PC-9 (cell line): ENCODE measurements at regions not wholly inside any gene's neighbourhood (a gene's known extent, or its start where the extent isn't known, plus 50 kb on each side); places are given as distances from the start of the nearest gene placed in this dataset.

Experiments
- BruUV-seq: library from RNA; stranded (reverse); fragments of 400-500 nt; replicated peaks from 2 replicates; lab custom pipeline; 2021; lab: Mats Ljungman, UMichigan
- CTCF ChIA-PET: fragments of 300-600 bp; sonication (Branson Sonifier 250); formaldehyde crosslinking; loops from one replicate; lab custom pipeline; 2022; ENCODE audit warnings: antibody characterized with exemption; lab: Charles Lee
- POLR2A ChIA-PET: fragments of 300-600 bp; sonication (Branson Sonifier 250); formaldehyde crosslinking; loops from one replicate; lab custom pipeline; 2022; ENCODE audit warnings: antibody characterized with exemption; ENCODE audit not compliant: unreplicated experiment; lab: Charles Lee
- DNase-seq, 2 experiments: peaks; one replicate each; pipeline versions ENCODE4 v3.0.0 to v3.0.0-alpha.2; 2015 to 2022; ENCODE audit warnings: mixed read lengths in 1 of 2
- H2AFZ ChIP-seq: fragments of 200-600 bp; sonication (generic); 2 replicates; pipeline ENCODE4 v1.8.1; 2017; ENCODE audit warnings: antibody characterized with exemption
- H3F3A ChIP-seq: fragments of 200-600 bp; sonication (generic); 2 replicates; pipeline ENCODE4 v1.8.1; 2017; ENCODE audit warnings: antibody characterized with exemption, mild to moderate bottlenecking, low read depth; ENCODE audit not compliant: insufficient read depth
- H3K27ac ChIP-seq: fragments of 200-600 bp; sonication (generic); 2 replicates; pipeline ENCODE4 v1.6.1; 2016; ENCODE audit warnings: mixed run types
- H3K27me3 ChIP-seq: fragments of 200-600 bp; sonication (generic); 2 replicates; pipeline ENCODE4 v1.6.1; 2016; ENCODE audit warnings: low read depth, mixed run types; ENCODE audit not compliant: insufficient read depth
- H3K36me3 ChIP-seq: fragments of 200-600 bp; sonication (generic); 2 replicates; pipeline ENCODE4 v1.6.1; 2016; ENCODE audit warnings: low read depth, mixed run types
- H3K4me1 ChIP-seq: fragments of 200-600 bp; sonication (generic); replicated peaks from 2 replicates; pipeline ENCODE4 v1.6.1; 2016; ENCODE audit warnings: mixed run types; ENCODE audit not compliant: insufficient read depth
- H3K4me2 ChIP-seq: fragments of 200-600 bp; sonication (generic); 2 replicates; pipeline ENCODE4 v1.6.1; 2017; ENCODE audit warnings: mixed run types
- H3K4me3 ChIP-seq: fragments of 200-600 bp; sonication (generic); 2 replicates; pipeline ENCODE4 v1.6.1; 2016; ENCODE audit warnings: mixed run types
- H3K79me2 ChIP-seq: fragments of 200-600 bp; sonication (generic); 2 replicates; pipeline ENCODE4 v1.6.1; 2017; ENCODE audit warnings: low read depth, mixed run types
- H3K9me2 ChIP-seq: fragments of 200-600 bp; sonication (generic); 2 replicates; pipeline ENCODE4 v1.8.1; 2017; ENCODE audit warnings: mild to moderate bottlenecking; ENCODE audit not compliant: insufficient read depth
- H3K9me3 ChIP-seq: fragments of 200-600 bp; sonication (generic); 2 replicates; pipeline ENCODE4 v1.8.1; 2016; ENCODE audit warnings: low read depth; ENCODE audit not compliant: insufficient read depth
- H4K20me1 ChIP-seq: fragments of 200-600 bp; sonication (generic); 2 replicates; pipeline ENCODE4 v1.8.1; 2017; ENCODE audit not compliant: insufficient read depth
- EZH2 ChIP-seq: fragments of 200-600 bp; sonication (generic); IDR thresholded peaks from 2 replicates; pipeline ENCODE4 v1.8.0; 2017; ENCODE audit warnings: antibody characterized with exemption, low read depth
- intact Hi-C: fragments of 100-400 bp; cut with micrococcal nuclease; formaldehyde crosslinking; loops from one replicate; pipeline ENCODE4 v1.10.0; 2022; ENCODE audit not compliant: unreplicated experiment
- TF ChIP-seq, protein P1 (sequence below): fragments of 200-600 bp; sonication (generic); conservative IDR thresholded peaks from 2 replicates; pipeline ENCODE4 v1.6.1; 2017; ENCODE audit warnings: mixed run types, antibody characterized with exemption, mild to moderate bottlenecking, moderate library complexity

DNA sequence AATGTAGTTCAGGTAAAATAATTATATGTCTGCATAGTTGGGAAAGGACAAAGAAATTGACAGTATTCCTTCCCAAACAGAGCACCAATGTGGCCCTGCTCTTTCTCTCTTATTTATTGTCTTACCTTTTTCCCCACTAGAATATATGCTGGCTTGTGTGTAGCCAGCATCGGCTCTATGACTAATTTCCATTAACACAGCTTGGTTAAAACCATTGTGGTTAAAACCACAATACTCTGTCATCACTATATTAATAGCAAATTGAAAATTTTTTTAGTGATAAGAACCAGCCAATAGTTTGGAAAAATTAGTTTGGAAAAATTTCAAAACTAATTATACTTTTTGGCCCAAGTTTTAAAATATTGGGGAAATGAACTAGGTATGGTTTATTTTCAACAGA is 535.1 kb downstream of the UTRN start:
- Histone ChIP-seq H3K9me2 (no peaks in the 10 kb centered on the region), H3K4me2 (no peak overlapping the region), H3K4me1 (no peaks in the 10 kb centered on the region), H3K27me3 (no peaks in the 10 kb centered on the region), H3K4me3 (no peak overlapping the region), H2AFZ (no peak overlapping the region), H4K20me1 (no peaks in the 10 kb centered on the region; the same call in 1 of the 2 replicates), H3K79me2 (no peaks in the 10 kb centered on the region), H3K36me3 (no peaks in the 10 kb centered on the region), H3K27ac (no peak overlapping the region), H3F3A (no peaks in the 10 kb centered on the region; the same call in 1 of the 2 replicates), H3K9me3 (no peaks in the 10 kb centered on the region)
- BruUV-seq = no TSS peak
- CTCF ChIA-PET = no interaction called here
- no peak for DNase-seq
- TF ChIP-seq, protein P1, sequence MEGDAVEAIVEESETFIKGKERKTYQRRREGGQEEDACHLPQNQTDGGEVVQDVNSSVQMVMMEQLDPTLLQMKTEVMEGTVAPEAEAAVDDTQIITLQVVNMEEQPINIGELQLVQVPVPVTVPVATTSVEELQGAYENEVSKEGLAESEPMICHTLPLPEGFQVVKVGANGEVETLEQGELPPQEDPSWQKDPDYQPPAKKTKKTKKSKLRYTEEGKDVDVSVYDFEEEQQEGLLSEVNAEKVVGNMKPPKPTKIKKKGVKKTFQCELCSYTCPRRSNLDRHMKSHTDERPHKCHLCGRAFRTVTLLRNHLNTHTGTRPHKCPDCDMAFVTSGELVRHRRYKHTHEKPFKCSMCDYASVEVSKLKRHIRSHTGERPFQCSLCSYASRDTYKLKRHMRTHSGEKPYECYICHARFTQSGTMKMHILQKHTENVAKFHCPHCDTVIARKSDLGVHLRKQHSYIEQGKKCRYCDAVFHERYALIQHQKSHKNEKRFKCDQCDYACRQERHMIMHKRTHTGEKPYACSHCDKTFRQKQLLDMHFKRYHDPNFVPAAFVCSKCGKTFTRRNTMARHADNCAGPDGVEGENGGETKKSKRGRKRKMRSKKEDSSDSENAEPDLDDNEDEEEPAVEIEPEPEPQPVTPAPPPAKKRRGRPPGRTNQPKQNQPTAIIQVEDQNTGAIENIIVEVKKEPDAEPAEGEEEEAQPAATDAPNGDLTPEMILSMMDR = no peak
- TF ChIP-seq EZH2 = no peak
- POLR2A ChIA-PET = no interaction called here
- intact Hi-C loops = no loop called here

DNA sequence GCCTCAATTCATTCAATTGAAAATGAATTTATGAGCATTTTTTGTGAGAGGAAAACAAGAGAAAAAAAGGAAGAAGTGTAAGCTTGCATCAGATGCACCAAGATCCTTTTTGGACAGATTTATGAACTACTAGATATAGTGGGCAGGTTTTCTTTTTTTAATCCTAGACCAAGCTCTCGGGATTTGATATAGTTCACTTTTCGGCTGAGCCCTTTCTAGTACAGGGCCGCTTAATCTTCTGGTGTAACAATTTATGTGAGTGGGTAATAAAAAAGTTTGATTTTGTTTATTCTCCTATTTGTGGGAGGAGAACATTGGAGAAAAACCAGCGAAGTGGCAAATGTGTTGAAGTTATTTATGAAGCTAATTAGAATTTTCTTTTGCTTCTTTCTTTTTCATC is 538.0 kb downstream of the UTRN start:
- intact Hi-C loops = no loop called here

DNA sequence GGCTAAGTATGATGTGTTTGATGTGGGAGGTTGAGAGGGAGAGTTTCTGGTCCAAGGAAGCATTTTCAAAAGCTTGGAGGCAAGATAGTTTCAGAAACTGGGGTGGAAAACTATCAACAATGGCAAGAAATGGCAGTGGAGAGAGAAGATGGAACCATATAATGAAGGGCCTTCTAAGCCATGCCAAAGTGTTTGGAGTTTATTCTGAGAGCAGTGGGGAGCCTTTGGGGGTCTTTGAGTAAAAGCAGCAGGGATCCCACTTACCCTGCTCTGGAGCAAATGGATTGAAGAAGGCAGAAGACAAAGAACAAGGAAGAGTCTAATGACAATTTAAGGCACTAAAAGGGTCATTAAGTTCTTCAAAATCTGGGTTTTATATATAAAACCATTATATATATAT is 538.9 kb downstream of the UTRN start:
- intact Hi-C loops = no loop called here
- Histone ChIP-seq H3K27me3 (no peaks in the 10 kb centered on the region), H4K20me1 (no peaks in the 10 kb centered on the region), H3K4me3 (no peak overlapping the region), H3K79me2 (no peaks in the 10 kb centered on the region), H3K4me2 (no peak overlapping the region), H3K4me1 (no peaks in the 10 kb centered on the region), H3K36me3 (peaks cover 11% of the 10 kb centered on the region; the same call in 1 of the 2 replicates), H3K9me2 (no peaks in the 10 kb centered on the region), H2AFZ (no peak overlapping the region), H3F3A (no peaks in the 10 kb centered on the region; the same call in 1 of the 2 replicates), H3K27ac (no peak overlapping the region), H3K9me3 (no peaks in the 10 kb centered on the region)
- TF ChIP-seq, protein P1 = no peak
- no peak for TF ChIP-seq EZH2
- no TSS peak for BruUV-seq
- ChIA-PET POLR2A (no interaction called here), CTCF (no interaction called here)
- no peak for DNase-seq

More for the DNA sequence above, 538.0 kb downstream of the UTRN start:
- POLR2A ChIA-PET = no interaction called here
- H3K4me1 ChIP-seq = no peaks in the 10 kb centered on the region
- no peaks in the 10 kb centered on the region for H3K79me2 ChIP-seq
- no TSS peak for BruUV-seq
- CTCF ChIA-PET = no interaction called here
- no peaks in the 10 kb centered on the region for H3K9me2 ChIP-seq
- no peak overlapping the region for H3K4me3 ChIP-seq
- H3K36me3 ChIP-seq = 0 out of 2 replicates have a peak, but pooled peaks cover 4% of the 10 kb centered on the region
- TF ChIP-seq, protein P1 = no peak
- TF ChIP-seq EZH2 = no peak
- H3K27me3 ChIP-seq = no peaks in the 10 kb centered on the region
- H3K4me2 ChIP-seq = no peak overlapping the region
- no peaks in the 10 kb centered on the region for H3K9me3 ChIP-seq
- H3F3A ChIP-seq = no peaks in the 10 kb centered on the region; the same call in 1 of the 2 replicates
- H2AFZ ChIP-seq = no peak overlapping the region
- H4K20me1 ChIP-seq = no peaks in the 10 kb centered on the region
- DNase-seq = no peak
- H3K27ac ChIP-seq = no peak overlapping the region
